ENCODE measurements at regions not wholly inside any gene's neighbourhood (a gene's known extent, or its start where the extent isn't known, plus 50 kb on each side); places are given as distances from the start of the nearest gene placed in this dataset.

DNA sequence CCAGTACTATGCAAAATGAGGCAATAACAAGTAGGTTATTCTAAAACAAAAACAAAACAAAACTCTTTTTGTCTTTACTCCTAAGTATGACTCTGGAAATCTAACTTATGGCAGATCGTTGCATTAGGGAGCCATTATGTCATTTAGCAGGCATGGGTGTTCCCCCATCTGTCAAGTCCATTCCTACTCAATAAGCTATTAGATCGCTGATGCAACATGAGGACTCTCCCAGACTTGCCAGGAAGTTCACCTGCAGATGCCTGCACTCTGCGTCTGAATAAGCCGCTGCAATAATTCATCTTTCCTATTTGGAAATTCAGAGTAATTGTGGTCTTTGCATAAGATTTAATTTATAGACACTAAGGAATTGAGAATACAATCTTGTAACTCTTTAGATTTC lies 585.0 kb downstream of the KIF4B start:
- TF ChIP-seq ZNF407 (IDR thresholded peaks at IDR 0.05; ENCODE audit: low read depth) (no peak), CTCF (IDR thresholded peaks at IDR 0.05 in 2 of 3, conservative IDR thresholded peaks at IDR 0.05 in 1 of 3; ENCODE audit: insufficient read depth in 2 of 3, low read depth in 1 of 3, low read length in 3 of 3) (no peak), HDAC2 (IDR thresholded peaks at IDR 0.05) (no peak), TAF1 (IDR thresholded peaks at IDR 0.05; ENCODE audit: control insufficient read depth, extremely low read depth, insufficient read depth, low read length, severe bottlenecking) (no peak), CEBPB (tag; IDR thresholded peaks at IDR 0.05) (no peak)
